ENCODE measurements at regions not wholly inside any gene's neighbourhood (a gene's known extent, or its start where the extent isn't known, plus 50 kb on each side); places are given as distances from the start of the nearest gene placed in this dataset.

GRCh38 chr3:132857317-132857716 lies 135.1 kb upstream of the NPHP3 start (continued):
- TF ChIP-seq ZNF12 (CRISPR knock-in tag; IDR thresholded peaks at IDR 0.05) (no peak), SRSF1 (IDR thresholded peaks at IDR 0.05; ENCODE audit: low read depth, low read length) (no peak), BRD9 (IDR thresholded peaks at IDR 0.05; ENCODE audit: low read depth, partially characterized antibody) (no peak), TAF9B (IDR thresholded peaks at IDR 0.05; ENCODE audit: partially characterized antibody) (no peak), CAMTA2 (CRISPR knock-in tag; conservative IDR thresholded peaks at IDR 0.05) (no peak), ZNF316 (IDR thresholded peaks at IDR 0.05) (no peak), CBX1 (IDR thresholded peaks at IDR 0.05; ENCODE audit: low read depth) (no peak), KDM5B (IDR thresholded peaks at IDR 0.05; ENCODE audit: insufficient replicate concordance, low read depth, low read length) (no peak), RFX5 (IDR thresholded peaks at IDR 0.05; ENCODE audit: low read depth, low read length) (no peak), GATAD2B (IDR thresholded peaks at IDR 0.05; ENCODE audit: borderline replicate concordance) (no peak)

GRCh38 chr3:132854856-132855535 lies 132.8 kb upstream of the NPHP3 start:
- intact Hi-C loops (cut with micrococcal nuclease): no loop called here
- POLR2A ChIA-PET: no interaction called here
- H3K4me3 ChIP-seq: no peak overlapping the region
- no peaks in the 10 kb centered on the region for H3K9me1 ChIP-seq (ENCODE audit: control insufficient read depth, insufficient read depth, low read length)
- H3K36me3 ChIP-seq (ENCODE audit: control insufficient read depth, insufficient read depth, low read length): no peaks in the 10 kb centered on the region
- no peaks in the 10 kb centered on the region for H3K4me1 ChIP-seq (replicated peaks in 1 of 2; ENCODE audit: control insufficient read depth in 2 of 2, insufficient read depth in 2 of 2, low read length in 2 of 2)
- H3K27me3 ChIP-seq (ENCODE audit: control insufficient read depth in 2 of 2, insufficient read depth in 2 of 2, low read length in 2 of 2): no peaks in the 10 kb centered on the region
- WGBS (ENCODE audit: insufficient coverage, low coverage, missing lambda C conversion rate): 55% methylated on average over 6 of the region's 6 CpGs
- H3K4me2 ChIP-seq (ENCODE audit: insufficient read depth, low read length): no peak overlapping the region
- H3K27ac ChIP-seq (ENCODE audit: extremely low read depth, low read depth, low read length): no peak overlapping the region
- in situ Hi-C loops (cut with MboI): no loop called here
- CTCF ChIA-PET (ENCODE audit: low intra/inter-chr PET ratio): no interaction called here
- FAIRE-seq (no peak), DNase-seq (ENCODE audit: extremely low read depth in 1 of 4, low spot score in 3 of 4) (no peak), ATAC-seq (no peak)
- no peaks in the 10 kb centered on the region for H3K79me2 ChIP-seq (ENCODE audit: control insufficient read depth, insufficient read depth, low read length)
- no peak overlapping the region for H2AFZ ChIP-seq (ENCODE audit: low read depth, low read length)
- no TSS peak for BruUV-seq (replicated peaks)
- no peak overlapping the region for H3K9ac ChIP-seq (ENCODE audit: insufficient read depth in 1 of 2, low read depth in 2 of 2, low read length in 2 of 2)
- no peaks in the 10 kb centered on the region for H3K9me3 ChIP-seq (replicated peaks; ENCODE audit: control insufficient read depth, insufficient read depth, low read depth, low read length)
- no peak for TF ChIP-seq E2F3 (CRISPR knock-in tag; IDR thresholded peaks at IDR 0.05)
- peak; percentile 24; the same call in 1 of the 2 replicates for TF ChIP-seq NFIC (IDR thresholded peaks at IDR 0.05)
- no peaks in the 10 kb centered on the region for H4K20me1 ChIP-seq (replicated peaks; ENCODE audit: control insufficient read depth, insufficient read depth, low read length)
